ENCODE measurements at regions not wholly inside any gene's neighbourhood (a gene's known extent, or its start where the extent isn't known, plus 50 kb on each side); places are given as distances from the start of the nearest gene placed in this dataset.

DNA sequence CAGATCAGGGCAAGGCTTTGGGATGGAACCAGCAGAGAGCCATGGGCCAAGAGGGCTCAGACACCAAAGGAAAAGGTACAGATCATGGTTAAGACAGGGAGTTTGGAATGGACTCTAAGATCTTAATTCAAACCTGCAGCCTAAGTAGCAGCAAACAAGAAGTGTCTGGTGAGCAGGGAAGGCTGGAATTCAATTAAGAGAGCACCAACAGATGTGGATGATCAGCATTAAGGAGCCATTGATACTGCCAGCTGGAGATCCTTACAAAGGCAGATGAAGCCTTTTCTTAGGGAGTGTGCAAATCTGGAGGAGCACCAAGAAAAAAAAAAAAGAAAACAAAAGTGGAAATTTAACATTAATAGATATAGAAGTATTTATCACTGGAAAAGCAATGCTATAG is 516.8 kb downstream of the RASEF start:
- TF ChIP-seq, protein P1, sequence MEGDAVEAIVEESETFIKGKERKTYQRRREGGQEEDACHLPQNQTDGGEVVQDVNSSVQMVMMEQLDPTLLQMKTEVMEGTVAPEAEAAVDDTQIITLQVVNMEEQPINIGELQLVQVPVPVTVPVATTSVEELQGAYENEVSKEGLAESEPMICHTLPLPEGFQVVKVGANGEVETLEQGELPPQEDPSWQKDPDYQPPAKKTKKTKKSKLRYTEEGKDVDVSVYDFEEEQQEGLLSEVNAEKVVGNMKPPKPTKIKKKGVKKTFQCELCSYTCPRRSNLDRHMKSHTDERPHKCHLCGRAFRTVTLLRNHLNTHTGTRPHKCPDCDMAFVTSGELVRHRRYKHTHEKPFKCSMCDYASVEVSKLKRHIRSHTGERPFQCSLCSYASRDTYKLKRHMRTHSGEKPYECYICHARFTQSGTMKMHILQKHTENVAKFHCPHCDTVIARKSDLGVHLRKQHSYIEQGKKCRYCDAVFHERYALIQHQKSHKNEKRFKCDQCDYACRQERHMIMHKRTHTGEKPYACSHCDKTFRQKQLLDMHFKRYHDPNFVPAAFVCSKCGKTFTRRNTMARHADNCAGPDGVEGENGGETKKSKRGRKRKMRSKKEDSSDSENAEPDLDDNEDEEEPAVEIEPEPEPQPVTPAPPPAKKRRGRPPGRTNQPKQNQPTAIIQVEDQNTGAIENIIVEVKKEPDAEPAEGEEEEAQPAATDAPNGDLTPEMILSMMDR (IDR thresholded peaks at IDR 0.05), result no peak
- TF ChIP-seq POLR2A (IDR thresholded peaks at IDR 0.05) (no peak), POLR2AphosphoS5 (IDR thresholded peaks at IDR 0.05) (no peak)
